AG04449 (cell line): ENCODE measurements at regions not wholly inside any gene's neighbourhood (a gene's known extent, or its start where the extent isn't known, plus 50 kb on each side); places are given as distances from the start of the nearest gene placed in this dataset.
A peak's percentile ranks its signal among the peaks of the same experiment; 100 is the strongest.

Source experiments
- CTCF ChIA-PET: fragments of 350-600 bp; formaldehyde crosslinking; extraction: SDS; loops from one replicate; lab custom pipeline; 2021; ENCODE audit warnings: antibody characterized with exemption; lab: Yijun Ruan, JAX
- POLR2A ChIA-PET: fragments of 400-600, 350-600 bp; formaldehyde crosslinking; extraction: SDS; loops from one replicate; lab custom pipeline; 2020; ENCODE audit warnings: antibody characterized with exemption, inconsistent platforms; lab: Yijun Ruan, JAX
- DNase-seq: peaks from one replicate; pipeline ENCODE4 v3.0.0-alpha.2; 2010; ENCODE audit warnings: low read depth, low spot score
- H3K4me3 ChIP-seq: 2 replicates; pipeline ENCODE4 v1.5.1; 2011; ENCODE audit warnings: low read depth, mild to moderate bottlenecking, control low read depth, low read length
- CTCF ChIP-seq: IDR thresholded peaks from one replicate; pipeline ENCODE4 v1.5.1; 2011; ENCODE audit warnings: mild to moderate bottlenecking, moderate library complexity, low read length, control low read depth, inconsistent platforms; ENCODE audit not compliant: insufficient read depth; ENCODE audit errors: missing control alignments

- no peak for DNase-seq
- CTCF ChIA-PET, result no interaction called here
- no peak overlapping the region for H3K4me3 ChIP-seq
- TF ChIP-seq CTCF, result no peak
- POLR2A ChIA-PET, result no interaction called here
Measured at GRCh38 chr3:13934813-13935212, 54.9 kb upstream of the WNT7A start.

GRCh38 chr3:13934315-13934714 lies 54.4 kb upstream of the WNT7A start:
- ChIA-PET POLR2A (no interaction called here), CTCF (no interaction called here)
- no peak for DNase-seq
- TF ChIP-seq CTCF, result no peak
- H3K4me3 ChIP-seq, result no peak overlapping the region

- CTCF ChIA-PET, result no interaction called here
- no peak for DNase-seq
- POLR2A ChIA-PET, result no interaction called here
- no peak for TF ChIP-seq CTCF
- peak overlapping the region; percentile 23 for H3K4me3 ChIP-seq
Measured at GRCh38 chr3:13932578-13933295, 52.9 kb upstream of the WNT7A start.

GRCh38 chr3:13931172-13931571 lies 51.3 kb upstream of the WNT7A start:
- no peak for DNase-seq
- no peak overlapping the region for H3K4me3 ChIP-seq
- CTCF ChIA-PET, result no interaction called here
- POLR2A ChIA-PET, result no interaction called here
- no peak for TF ChIP-seq CTCF
